Pancreas (tissue), 10 donors: ENCODE measurements at regions not wholly inside any gene's neighbourhood (a gene's known extent, or its start where the extent isn't known, plus 50 kb on each side); places are given as distances from the start of the nearest gene placed in this dataset.

ENCODE experiments used
- ATAC-seq, 4 donors: fragments of 200-7000 bp; cut with Tn5 transposase; one replicate each; pipeline versions ENCODE4 v1.8.0 to v1.9.1; 2020; ENCODE audit warnings: mild to moderate bottlenecking in 4 of 4, moderate library complexity in 4 of 4
- DNase-seq, 6 donors: peaks; one replicate each; pipeline ENCODE4 v3.0.0-alpha.2; 2020
- FAIRE-seq: peaks from 2 replicates; lab custom pipeline; 2012; peaks lifted over from hg19 to GRCh38; lab: Jason Lieb, UNC
- H3K27ac ChIP-seq, 4 donors: fragments of 200-600 bp; sonication (generic); 1 replicate in 3 of 4; 2 replicates in 1 of 4; pipeline versions ENCODE4 v1.5.0 to v1.8.0; 2020
- H3K27me3 ChIP-seq, 4 donors: fragments of 200-600 bp; one replicate each; pipeline ENCODE4 v1.8.0; 2021
- H3K36me3 ChIP-seq, 3 donors: fragments of 200-600 bp; sonication (generic) in 1 of 3; one replicate each; pipeline versions ENCODE4 v1.5.0 to v1.8.0; 2020 to 2021
- H3K4me1 ChIP-seq, 3 donors: fragments of 200-600 bp; one replicate each; pipeline ENCODE4 v1.8.0; 2021
- H3K4me3 ChIP-seq, 4 donors: fragments of 200-600 bp; sonication (generic) in 2 of 4; one replicate each; pipeline versions ENCODE4 v1.5.0 to v1.8.0; 2020 to 2021
- H3K9me3 ChIP-seq, 4 donors: fragments of 200-600 bp; one replicate each; pipeline ENCODE4 v1.8.0; 2021
- WGBS, 2 donors: extraction: QIAGEN DNeasy Blood & Tissue Kit; methylation state at CpG; one replicate each; pipeline ENCODE4 v1.1.7; 2013; 5-methylcytosine and 5-hydroxymethylcytosine counted together
- intact Hi-C, 3 donors: fragments of 100-400 bp; cut with DNase I; formaldehyde crosslinking; loops; one replicate each; pipeline versions ENCODE4 v1.11.1 to v1.14.2; 2022
- TF ChIP-seq, protein P1 (sequence below), 4 donors: fragments of 200-600 bp; sonication (generic) in 3 of 4; IDR thresholded peaks; one replicate each; pipeline versions ENCODE4 v1.5.0 to v1.8.0; 2021; ENCODE audit warnings: antibody characterized with exemption in 4 of 4
- donor health status: healthy with polysubstance abuse.
- donor health status: DM: no; HTN: no; CAD: no; lungs with moderate emphysema.
- donor health status: DM: no; HTN: no; CAD: no.
- donor health status: control.
- donor health status: control.
- donor health status: Bipolar disorder and iron deficiency.
- donor health status: DM: yes; HTN: yes; CAD: no.
- donor health status: DM: no; HTN: no; CAD: no.
- donor health status: DM: no; HTN: no; CAD: no.
- donor health status: DM: yes; HTN: yes; CAD: no.

DNA sequence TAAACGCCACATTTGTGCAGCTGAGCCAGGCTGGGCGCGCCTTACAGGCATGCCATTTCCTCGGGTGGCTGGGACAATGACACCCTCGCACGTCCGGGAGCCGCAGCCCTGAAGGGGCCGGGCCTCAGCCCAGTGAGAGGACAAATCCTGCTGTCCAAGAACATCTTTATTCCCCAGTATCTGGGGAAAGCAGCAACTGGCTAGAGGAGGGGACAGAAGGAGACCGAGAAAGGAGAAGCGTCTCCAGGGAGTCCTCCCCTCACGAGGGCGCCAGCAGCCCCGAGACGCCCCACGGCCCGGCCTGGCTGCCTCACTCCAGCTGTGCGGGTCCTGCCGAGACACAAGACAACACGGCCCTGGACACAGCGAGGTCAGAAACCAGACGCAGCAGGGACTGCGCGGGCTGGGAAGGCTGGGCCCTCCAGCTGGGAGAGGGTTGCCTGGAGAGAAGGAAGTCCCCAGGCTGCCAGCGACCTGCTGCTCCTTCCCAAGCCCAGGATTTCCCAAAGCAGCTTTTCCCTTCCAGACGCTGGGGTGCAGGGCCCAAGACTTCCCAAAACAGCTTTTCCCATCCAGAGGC is 130.2 kb downstream of the CHSY1 start:
- H3K9me3 ChIP-seq: no peaks in the 10 kb centered on the region
- H3K27ac ChIP-seq: peak overlapping the region in 1 of 4 donors; percentile 23
- ATAC-seq: peak; percentile 40 to 92 (median 78)
- peak overlapping the region in 1 of 4 donors; percentile 23 for H3K4me3 ChIP-seq
- WGBS, 2 donors: 27 to 34% methylated on average over 26 of the region's 26 CpGs
- H3K4me1 ChIP-seq: no peaks in the 10 kb centered on the region
- H3K36me3 ChIP-seq: no peaks in the 10 kb centered on the region
- intact Hi-C loops: no loop called here
- no peak for FAIRE-seq
- DNase-seq: peak in 4 of 6 donors; percentile 15 to 79 (median 30)
- TF ChIP-seq, protein P1, sequence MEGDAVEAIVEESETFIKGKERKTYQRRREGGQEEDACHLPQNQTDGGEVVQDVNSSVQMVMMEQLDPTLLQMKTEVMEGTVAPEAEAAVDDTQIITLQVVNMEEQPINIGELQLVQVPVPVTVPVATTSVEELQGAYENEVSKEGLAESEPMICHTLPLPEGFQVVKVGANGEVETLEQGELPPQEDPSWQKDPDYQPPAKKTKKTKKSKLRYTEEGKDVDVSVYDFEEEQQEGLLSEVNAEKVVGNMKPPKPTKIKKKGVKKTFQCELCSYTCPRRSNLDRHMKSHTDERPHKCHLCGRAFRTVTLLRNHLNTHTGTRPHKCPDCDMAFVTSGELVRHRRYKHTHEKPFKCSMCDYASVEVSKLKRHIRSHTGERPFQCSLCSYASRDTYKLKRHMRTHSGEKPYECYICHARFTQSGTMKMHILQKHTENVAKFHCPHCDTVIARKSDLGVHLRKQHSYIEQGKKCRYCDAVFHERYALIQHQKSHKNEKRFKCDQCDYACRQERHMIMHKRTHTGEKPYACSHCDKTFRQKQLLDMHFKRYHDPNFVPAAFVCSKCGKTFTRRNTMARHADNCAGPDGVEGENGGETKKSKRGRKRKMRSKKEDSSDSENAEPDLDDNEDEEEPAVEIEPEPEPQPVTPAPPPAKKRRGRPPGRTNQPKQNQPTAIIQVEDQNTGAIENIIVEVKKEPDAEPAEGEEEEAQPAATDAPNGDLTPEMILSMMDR (IDR thresholded peaks at IDR 0.05): no peak
- no peaks in the 10 kb centered on the region for H3K27me3 ChIP-seq

DNA sequence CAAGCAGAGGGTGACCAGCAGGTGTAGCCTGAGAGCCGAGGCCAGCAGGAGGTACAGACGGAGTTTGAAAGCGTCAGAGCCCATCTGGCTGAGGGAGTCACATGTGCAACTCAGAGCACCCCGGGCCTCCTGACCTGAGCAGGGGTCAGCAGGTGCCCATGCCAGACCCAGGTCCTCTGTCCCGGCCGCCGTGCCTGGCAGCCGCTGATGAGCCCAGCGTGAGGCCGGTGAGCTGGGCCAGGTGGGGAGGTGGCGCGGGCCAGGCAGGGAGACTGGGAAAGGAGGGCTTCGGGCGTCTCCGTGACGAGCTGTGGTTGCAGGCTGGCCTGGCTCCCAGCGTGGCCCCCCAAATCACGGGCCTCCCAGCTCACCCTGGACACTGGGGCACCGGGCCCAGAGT is 130.9 kb downstream of the CHSY1 start:
- Histone ChIP-seq H3K4me1 (no peaks in the 10 kb centered on the region), H3K9me3 (no peaks in the 10 kb centered on the region), H3K36me3 (no peaks in the 10 kb centered on the region), H3K27me3 (no peaks in the 10 kb centered on the region), H3K4me3 (no peak overlapping the region), H3K27ac (no peak overlapping the region)
- DNase-seq (no peak), FAIRE-seq (no peak), ATAC-seq (no peak)
- TF ChIP-seq, protein P1 (IDR thresholded peaks at IDR 0.05): no peak
- WGBS, 2 donors: 84 to 91% methylated on average over 19 of the region's 19 CpGs
- intact Hi-C loops: no loop called here

DNA sequence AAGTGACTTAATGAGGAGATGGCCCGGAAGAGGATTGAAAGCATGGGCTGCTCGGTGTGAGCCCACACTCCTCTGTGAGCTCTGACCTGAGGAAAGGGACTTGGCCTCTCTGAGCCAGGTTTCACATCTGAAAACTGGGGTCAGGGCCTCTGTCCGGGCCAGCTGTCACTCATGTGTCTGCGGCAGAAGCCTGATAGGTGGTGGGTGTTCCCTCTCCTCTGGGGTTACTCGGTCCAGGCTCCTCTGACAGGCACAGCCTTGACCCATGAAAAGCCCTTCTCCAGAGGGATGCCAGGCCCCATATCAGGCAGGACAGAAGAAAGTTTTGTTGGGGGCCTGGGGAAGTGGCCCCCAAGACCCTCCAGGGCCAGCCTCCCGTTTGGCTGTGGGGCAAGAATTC is 131.4 kb downstream of the CHSY1 start:
- no peaks in the 10 kb centered on the region for H3K9me3 ChIP-seq
- no peaks in the 10 kb centered on the region for H3K36me3 ChIP-seq
- DNase-seq (no peak), ATAC-seq (no peak), FAIRE-seq (no peak)
- H3K27me3 ChIP-seq: no peaks in the 10 kb centered on the region
- no peak overlapping the region for H3K4me3 ChIP-seq
- no peaks in the 10 kb centered on the region for H3K4me1 ChIP-seq
- TF ChIP-seq, protein P1 (IDR thresholded peaks at IDR 0.05): no peak
- intact Hi-C loops: no loop called here
- no peak overlapping the region for H3K27ac ChIP-seq
- WGBS, 2 donors: 81 to 89% methylated on average over 6 of the region's 6 CpGs
